ENCODE measurements at regions not wholly inside any gene's neighbourhood (a gene's known extent, or its start where the extent isn't known, plus 50 kb on each side); places are given as distances from the start of the nearest gene placed in this dataset.
"Not testable (repeated sequence)": the region's sequence is repeated elsewhere in the genome, so short reads cannot be mapped to it uniquely, and the experiment has no call there.

- TF ChIP-seq CTCF (IDR thresholded peaks at IDR 0.05), result no peak
- Histone ChIP-seq H3K27me3 (no peaks in the 10 kb centered on the region), H3K9me3 (peaks cover 0 to 11% (median 0%) of the 10 kb centered on the region in 11 donors), H3K36me3 (no peaks in the 10 kb centered on the region), H3K4me3 (no peak overlapping the region), H3K4me1 (no peaks in the 10 kb centered on the region), H3K27ac (no peak overlapping the region)
- intact Hi-C loops (cut with DNase I), result no loop called here
- no peak for ATAC-seq
- no peak for DNase-seq
Observed at GRCh38 chr13:22903925-22904324, 276.9 kb upstream of the SGCG start.

- intact Hi-C loops (cut with DNase I), result no loop called here
- peak overlapping the region in 1 of 10 donors; percentile 47 for H3K27ac ChIP-seq
- whole genome bisulfite sequencing, 2 donors, result 2 to 3% methylated on average over 55 to 58 of the region's 58 CpGs
Observed at GRCh38 chr13:22915442-22916082, 265.2 kb upstream of the SGCG start.

GRCh38 chr13:22916276-22916675 is 264.5 kb upstream of the SGCG start:
- H3K27ac ChIP-seq, result not testable (repeated sequence)

More at GRCh38 chr13:22915442-22916082, 265.2 kb upstream of the SGCG start:
- DNase-seq, result peak in 1 of 2 donors; percentile 64
- peaks cover 0 to 7% (median 0%) of the 10 kb centered on the region in 9 donors for H3K4me1 ChIP-seq
- H3K36me3 ChIP-seq, result no peaks in the 10 kb centered on the region
- H3K9me3 ChIP-seq, result peaks cover 0 to 4% (median 0%) of the 10 kb centered on the region in 11 donors
- peak overlapping the region; percentile 34 to 69 (median 60) for H3K4me3 ChIP-seq
- no peak for TF ChIP-seq CTCF (IDR thresholded peaks at IDR 0.05)
- peaks cover 0 to 21% (median 0%) of the 10 kb centered on the region in 7 donors for H3K27me3 ChIP-seq
- peak; percentile 64 to 98 (median 89) for ATAC-seq

GRCh38 chr13:22925881-22926747 is 254.7 kb upstream of the SGCG start:
- Histone ChIP-seq H3K4me3 (peak overlapping the region in 9 of 10 donors; percentile 26 to 54 (median 48)), H3K27me3 (peaks cover 0 to 13% (median 6%) of the 10 kb centered on the region in 7 donors), H3K36me3 (no peaks in the 10 kb centered on the region), H3K27ac (peak overlapping the region in 3 of 10 donors; percentile 21 to 42 (median 22)), H3K4me1 (peaks cover 0 to 6% (median 0%) of the 10 kb centered on the region in 9 donors), H3K9me3 (no peaks in the 10 kb centered on the region)
- DNase-seq, result peak; percentile 69 to 85
- TF ChIP-seq CTCF (IDR thresholded peaks at IDR 0.05), result peak in 1 of 9 donors; percentile 8
- intact Hi-C loops (cut with DNase I), result no loop called here
- peak; percentile 88 to 97 (median 92) for ATAC-seq
- WGBS, 2 donors, result 15 to 19% methylated on average over 46 to 55 of the region's 55 CpGs

More at GRCh38 chr13:22916276-22916675, 264.5 kb upstream of the SGCG start:
- ATAC-seq; intact Hi-C loops (cut with DNase I); H3K4me1 ChIP-seq; H3K36me3 ChIP-seq; H3K9me3 ChIP-seq; DNase-seq: not testable (repeated sequence)
- WGBS, 2 donors, result 71 to 75% methylated on average over 4 of the region's 4 CpGs
- peak overlapping the region in 1 of 10 donors; percentile 62 for H3K4me3 ChIP-seq
- H3K27me3 ChIP-seq, result peaks cover 0 to 21% (median 0%) of the 10 kb centered on the region in 7 donors
